ENCODE measurements at regions not wholly inside any gene's neighbourhood (a gene's known extent, or its start where the extent isn't known, plus 50 kb on each side); places are given as distances from the start of the nearest gene placed in this dataset.
"Not testable (repeated sequence)": the region's sequence is repeated elsewhere in the genome, so short reads cannot be mapped to it uniquely, and the experiment has no call there.

DNA sequence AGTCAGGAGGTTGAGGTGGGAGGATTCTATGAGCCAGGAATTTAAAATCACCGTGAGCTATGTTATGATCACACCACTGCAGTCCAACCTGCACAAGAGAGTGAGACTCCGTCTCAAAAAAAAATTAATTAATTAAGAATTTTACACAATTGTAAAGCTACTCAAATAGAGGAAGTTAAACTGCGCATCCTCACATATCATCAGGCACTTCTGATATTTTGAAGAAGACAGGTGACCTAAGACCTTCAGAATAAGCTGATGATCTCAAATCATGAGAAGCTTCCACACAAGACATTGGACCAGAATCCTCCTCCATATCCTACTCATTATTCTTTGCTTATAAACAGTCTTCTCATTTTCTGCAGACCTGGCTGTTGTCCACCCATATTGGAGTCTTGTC, 800.9 kb downstream of the TMEM121 start:
- TF ChIP-seq, protein P1, sequence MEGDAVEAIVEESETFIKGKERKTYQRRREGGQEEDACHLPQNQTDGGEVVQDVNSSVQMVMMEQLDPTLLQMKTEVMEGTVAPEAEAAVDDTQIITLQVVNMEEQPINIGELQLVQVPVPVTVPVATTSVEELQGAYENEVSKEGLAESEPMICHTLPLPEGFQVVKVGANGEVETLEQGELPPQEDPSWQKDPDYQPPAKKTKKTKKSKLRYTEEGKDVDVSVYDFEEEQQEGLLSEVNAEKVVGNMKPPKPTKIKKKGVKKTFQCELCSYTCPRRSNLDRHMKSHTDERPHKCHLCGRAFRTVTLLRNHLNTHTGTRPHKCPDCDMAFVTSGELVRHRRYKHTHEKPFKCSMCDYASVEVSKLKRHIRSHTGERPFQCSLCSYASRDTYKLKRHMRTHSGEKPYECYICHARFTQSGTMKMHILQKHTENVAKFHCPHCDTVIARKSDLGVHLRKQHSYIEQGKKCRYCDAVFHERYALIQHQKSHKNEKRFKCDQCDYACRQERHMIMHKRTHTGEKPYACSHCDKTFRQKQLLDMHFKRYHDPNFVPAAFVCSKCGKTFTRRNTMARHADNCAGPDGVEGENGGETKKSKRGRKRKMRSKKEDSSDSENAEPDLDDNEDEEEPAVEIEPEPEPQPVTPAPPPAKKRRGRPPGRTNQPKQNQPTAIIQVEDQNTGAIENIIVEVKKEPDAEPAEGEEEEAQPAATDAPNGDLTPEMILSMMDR (IDR thresholded peaks at IDR 0.05), result no peak
- TF ChIP-seq ZFX (IDR thresholded peaks at IDR 0.05; ENCODE audit: borderline replicate concordance), result no peak

DNA sequence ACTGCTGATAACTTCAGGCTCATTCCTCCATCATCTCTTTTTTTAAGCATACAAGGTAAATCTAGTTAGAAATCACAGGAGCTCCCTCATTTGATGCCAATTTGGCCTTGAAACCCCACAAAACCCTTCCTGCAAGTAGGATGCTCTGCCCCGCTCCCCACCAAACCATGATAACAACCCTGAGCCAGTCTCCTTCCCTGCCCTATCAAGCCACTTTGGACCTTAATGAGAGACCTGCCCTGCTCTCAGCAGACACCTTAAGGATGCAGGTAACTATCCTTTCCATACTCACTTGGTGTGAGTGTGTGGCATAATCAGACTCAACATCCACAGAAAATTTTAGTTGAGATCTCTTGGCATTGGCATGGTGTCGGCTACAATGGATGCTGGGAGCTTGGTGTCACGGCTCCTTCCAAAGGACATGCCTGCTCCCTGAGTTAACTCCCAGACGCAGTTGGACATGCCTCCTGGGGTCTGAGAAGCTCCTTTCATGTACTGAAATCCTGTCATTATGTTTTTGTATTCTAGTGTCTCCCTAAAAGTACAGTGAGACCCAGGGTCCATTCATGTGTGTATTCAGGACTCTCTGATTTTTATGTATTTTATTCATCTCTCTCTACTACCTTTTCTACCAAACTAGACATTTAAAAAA, 801.4 kb downstream of the TMEM121 start:
- not testable (repeated sequence) for H3K27ac ChIP-seq

More for the DNA sequence above, 800.9 kb downstream of the TMEM121 start:
- H3K27ac ChIP-seq, result no peak overlapping the region

DNA sequence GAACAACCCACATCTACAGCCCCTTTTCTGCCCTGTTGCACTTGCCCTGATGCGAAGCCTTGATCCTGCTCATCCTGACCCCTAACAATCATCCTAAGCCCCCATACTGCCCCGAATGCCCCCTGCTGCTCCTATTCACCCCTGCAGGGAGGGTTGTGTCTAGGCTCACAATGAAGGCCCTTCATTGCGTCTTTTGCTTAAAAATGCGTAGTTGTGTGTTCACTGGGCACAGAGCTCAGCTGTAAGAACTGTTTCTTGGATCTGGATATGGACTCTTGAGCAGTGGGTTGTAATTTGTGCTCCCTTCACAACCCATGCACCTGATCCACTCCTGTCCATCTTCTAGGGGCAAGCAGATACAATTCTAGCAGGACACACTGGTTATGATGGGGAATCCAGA, 802.9 kb downstream of the TMEM121 start:
- not testable (repeated sequence) for H3K27ac ChIP-seq

DNA sequence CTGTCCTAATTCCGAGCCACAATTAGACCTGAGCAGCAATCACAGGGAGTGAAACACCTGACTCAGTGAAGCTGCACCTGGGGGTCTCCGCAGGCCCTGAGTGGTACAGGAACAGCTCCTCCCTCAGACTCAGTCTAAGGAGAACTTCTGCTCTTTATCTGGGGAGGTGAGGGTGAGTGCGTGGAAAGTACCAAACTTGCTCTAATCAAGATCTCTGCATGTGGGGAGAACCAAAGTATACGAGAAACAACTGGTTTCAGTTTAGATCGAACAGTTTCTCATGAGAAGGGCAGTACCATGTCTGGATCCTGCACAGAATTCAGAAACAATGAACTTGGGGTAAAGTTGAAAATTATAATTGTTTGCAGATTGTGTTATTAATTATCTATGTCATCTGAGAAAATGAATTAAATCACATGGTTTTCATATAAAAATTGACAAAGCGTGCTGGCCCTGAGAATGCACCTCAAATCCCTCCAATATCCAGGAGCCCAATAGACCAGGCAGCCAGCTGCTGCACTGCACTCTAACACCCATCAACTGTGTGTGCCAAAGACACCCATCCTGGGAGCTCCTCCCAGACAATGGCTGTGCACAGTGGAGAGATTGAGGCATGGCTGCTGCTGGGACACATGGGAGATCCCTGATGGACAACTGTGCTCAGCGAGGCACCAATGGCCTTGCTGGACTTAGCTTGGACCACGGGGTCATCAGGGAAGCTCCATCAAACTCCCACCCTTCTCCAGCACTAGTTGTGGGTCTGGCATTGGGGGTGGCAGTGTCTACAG, 803.8 kb downstream of the TMEM121 start:
- H3K27ac ChIP-seq, result not testable (repeated sequence)

DNA sequence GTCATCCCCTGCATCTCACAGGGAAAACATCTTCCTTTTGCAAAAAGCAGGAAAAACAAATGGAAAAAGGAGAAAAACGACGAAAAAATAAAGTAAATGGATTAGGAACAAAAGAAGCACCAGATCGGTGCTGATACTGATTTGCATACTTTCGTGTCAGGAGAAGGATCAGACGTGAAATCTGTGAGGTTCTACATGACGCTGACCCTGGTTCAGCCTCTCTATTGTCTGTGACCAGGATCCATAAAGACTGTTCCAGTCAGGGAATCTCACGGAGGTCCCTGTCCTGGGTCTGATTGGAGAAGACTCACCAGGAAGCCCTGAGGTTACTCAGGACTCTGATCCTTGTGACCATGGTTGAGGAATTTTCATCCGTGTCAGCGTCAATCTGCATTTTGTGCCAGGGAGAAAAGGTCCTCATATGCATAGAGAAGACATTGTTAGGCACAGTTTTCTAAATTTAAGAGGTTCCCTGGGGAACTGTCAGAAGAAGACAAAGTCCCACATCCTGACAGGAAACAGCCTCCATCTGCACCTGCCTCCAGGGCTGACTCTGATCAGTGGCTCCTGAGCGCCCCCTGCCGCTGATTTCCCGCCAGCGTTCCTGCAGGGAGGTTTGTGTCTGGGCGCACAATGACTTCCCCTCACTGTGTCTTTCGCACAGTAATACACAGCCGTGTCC, 808.2 kb downstream of the TMEM121 start:
- TF ChIP-seq, protein P1 (IDR thresholded peaks at IDR 0.05), result peak; percentile 72
- not testable (repeated sequence) for H3K27ac ChIP-seq

DNA sequence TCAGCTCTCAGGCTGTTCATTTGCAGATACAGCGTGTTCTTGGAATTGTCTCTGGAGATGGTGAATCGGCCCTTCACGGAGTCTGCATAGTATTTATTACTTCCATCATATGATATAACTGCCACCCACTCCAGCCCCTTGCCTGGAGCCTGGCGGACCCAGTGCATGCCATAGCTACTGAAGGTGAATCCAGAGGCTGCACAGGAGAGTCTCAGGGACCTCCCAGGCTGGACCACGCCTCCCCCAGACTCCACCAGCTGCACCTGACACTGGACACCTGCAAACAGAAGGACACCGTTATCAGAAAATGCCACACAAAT, 808.7 kb downstream of the TMEM121 start:
- TF ChIP-seq, protein P1 (IDR thresholded peaks at IDR 0.05), result peak; percentile 10
- H3K27ac ChIP-seq, result not testable (repeated sequence)

DNA sequence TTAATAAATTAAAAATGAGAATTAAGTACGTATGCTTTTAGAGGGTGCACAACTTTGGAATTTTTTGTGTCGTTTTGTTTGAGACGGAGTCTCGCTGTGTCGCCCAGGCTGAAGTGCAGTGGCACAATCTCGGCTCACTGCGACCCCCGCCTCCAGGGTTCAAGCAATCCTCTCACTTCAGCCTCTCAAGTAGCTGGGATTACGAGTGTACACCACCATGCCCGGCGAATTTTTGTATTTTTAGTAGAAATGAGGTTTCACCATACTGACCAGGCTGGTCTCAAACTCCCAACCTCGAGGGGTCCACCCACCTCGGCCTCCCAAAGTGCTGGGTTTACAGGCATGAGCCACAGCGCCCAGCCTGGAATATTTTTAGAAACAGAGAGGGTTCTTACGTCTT, 812.4 kb downstream of the TMEM121 start:
- not testable (repeated sequence) for H3K27ac ChIP-seq

DNA sequence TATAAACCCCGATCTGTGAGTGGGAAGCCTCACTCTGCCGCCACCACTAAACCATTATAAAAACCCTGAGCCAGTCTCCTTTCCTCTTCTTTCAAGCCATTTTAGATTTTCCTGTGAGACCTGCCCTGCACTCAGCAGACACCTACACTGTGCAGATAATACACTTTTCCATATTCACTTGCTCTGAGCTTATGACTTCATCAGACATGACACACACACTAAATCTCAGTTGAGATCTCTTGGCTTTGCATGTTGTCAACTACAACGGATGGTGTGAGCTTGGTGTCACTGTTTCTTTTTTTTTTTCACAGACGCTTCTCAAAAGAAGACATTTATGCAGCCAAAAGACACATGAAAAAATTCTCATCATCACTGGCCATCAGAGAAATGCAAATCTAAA, 814.3 kb downstream of the TMEM121 start:
- not testable (repeated sequence) for H3K27ac ChIP-seq

DNA sequence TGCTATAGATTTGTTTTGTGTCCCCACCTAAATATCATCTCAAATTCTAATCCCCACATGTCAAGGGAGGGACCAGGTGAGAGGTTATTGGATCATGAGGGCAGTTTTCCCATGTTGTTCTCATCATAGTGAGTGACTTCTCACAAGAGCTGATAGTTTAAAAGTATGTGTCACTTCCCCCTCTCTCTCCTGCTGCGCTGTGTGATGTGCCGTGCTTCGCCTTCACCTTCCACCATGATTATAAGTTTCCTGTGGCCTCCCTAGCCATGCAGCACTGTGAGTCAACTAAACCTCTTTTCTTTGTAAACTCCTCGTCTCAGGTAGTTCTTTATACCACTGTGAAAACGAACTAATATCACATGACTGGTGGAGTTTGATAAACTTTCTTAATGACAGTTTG, 814.8 kb downstream of the TMEM121 start:
- not testable (repeated sequence) for H3K27ac ChIP-seq

DNA sequence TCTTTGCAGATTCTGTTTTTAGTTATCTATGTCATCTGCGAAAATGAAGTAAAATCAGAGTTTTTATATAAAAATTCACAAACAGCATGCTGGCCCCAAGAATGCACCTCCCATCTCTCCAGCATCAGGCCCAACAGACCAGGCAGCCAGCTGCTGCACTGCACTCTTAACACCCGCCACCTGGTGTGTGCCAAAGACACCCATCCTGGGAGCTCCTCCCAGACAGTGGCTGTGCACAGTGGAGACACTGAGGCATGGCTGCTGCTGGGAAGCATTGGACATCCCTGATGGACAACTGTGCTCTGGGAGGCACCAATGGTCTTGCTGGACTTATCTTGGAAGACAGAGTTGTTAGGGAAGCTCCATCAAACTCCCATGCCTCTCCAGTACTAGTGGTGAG, 817.2 kb downstream of the TMEM121 start:
- H3K27ac ChIP-seq, result no peak overlapping the region
- TF ChIP-seq, protein P1 (IDR thresholded peaks at IDR 0.05), result no peak
- TF ChIP-seq ZFX (IDR thresholded peaks at IDR 0.05; ENCODE audit: borderline replicate concordance), result no peak

DNA sequence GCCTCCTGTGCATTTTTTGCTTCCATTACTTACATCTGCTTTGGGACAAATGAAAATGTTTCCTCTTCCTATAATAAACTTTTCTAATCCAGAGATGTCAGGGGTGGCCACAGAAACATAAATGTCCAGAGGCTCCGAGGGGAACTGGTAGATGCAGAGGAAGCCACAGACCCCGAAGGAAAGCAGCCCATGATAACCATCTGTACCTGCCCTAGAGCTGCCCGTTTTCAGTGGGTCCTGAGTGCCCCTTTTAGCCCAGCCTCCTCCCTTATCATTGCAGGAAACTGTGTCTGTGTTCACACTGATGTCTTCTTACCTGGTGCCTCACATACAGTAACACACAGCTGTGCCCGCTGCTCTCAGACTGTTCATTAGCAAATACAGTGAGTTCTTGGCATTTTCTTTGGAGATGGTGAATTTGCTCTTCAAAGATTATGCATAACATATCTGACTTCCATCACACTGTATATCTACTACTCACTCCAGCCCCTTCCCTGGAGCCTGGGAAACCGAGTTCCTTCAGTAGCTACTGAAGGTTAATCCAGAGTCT, 817.8 kb downstream of the TMEM121 start:
- not testable (repeated sequence) for H3K27ac ChIP-seq

DNA sequence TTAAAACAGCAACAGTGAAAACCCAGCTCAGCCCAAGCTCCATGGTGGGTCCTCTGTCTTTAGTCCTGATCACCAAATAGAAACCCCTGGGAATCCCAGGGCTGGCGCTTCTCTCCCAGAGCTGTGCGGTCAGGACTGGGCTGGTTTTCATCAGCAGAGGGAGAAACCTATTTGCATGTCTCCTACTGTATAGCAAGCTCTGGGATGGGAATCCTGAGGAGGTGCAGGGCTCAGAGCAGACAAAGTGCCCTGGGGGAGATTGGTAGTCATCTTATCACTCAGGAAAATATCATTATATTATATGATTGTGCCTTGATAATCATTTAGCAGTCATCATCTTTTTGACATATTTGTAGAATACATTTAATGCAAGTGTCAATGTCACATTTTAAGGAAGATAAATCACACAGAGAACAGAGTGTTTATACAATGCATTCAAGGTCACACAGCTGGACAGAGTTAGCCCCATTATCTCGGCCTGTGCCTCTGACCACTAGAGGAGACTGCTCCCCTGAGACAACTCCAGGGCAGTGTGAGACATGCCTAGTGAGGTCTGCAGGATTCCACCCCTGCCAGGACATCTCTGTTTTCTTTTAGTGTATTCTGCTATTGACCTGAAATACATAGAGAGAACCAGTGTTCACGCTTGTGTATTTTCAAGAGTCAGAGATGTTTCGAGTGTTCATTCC, 818.6 kb downstream of the TMEM121 start:
- H3K27ac ChIP-seq, result not testable (repeated sequence)

Measured in 22Rv1 (cell line).